AG04450 (cell line): ENCODE measurements at regions not wholly inside any gene's neighbourhood (a gene's known extent, or its start where the extent isn't known, plus 50 kb on each side); places are given as distances from the start of the nearest gene placed in this dataset.

Source experiments
- CTCF ChIA-PET: fragments of 300-600, 350-600 bp; formaldehyde crosslinking; extraction: SDS; loops from one replicate; lab custom pipeline; 2022; ENCODE audit warnings: antibody characterized with exemption, inconsistent platforms; lab: Charles Lee
- POLR2A ChIA-PET: fragments of 350-600 bp; formaldehyde crosslinking; extraction: SDS; loops from one replicate; lab custom pipeline; 2021; ENCODE audit warnings: antibody characterized with exemption, inconsistent platforms; lab: Yijun Ruan, JAX
- DNase-seq: peaks from one replicate; pipeline ENCODE4 v3.0.0-alpha.2; 2011; ENCODE audit warnings: low read depth, low spot score
- H3K27ac ChIP-seq: one replicate; pipeline ENCODE4 v1.5.1; 2012; ENCODE audit warnings: low read depth, low read length, control low read depth
- H3K27me3 ChIP-seq: one replicate; pipeline ENCODE4 v1.6.0; 2012; ENCODE audit warnings: low read length; ENCODE audit not compliant: control insufficient read depth, insufficient read depth
- H3K4me3 ChIP-seq: 2 replicates; pipeline ENCODE4 v1.5.1; 2011; ENCODE audit warnings: mild to moderate bottlenecking, low read depth, low read length, control low read depth
- H3K9me3 ChIP-seq: 2 replicates; pipeline ENCODE4 v1.5.1; 2012; ENCODE audit warnings: low read length; ENCODE audit not compliant: control insufficient read depth, insufficient read depth
- CTCF ChIP-seq: IDR thresholded peaks from 2 replicates; pipeline ENCODE4 v1.5.1; 2011; ENCODE audit warnings: low read depth, low read length, control low read depth, inconsistent platforms

GRCh38 chr1:14365301-14365988 lies 233.0 kb upstream of the KAZN start:
- ChIA-PET POLR2A (no interaction called here), CTCF (no interaction called here)
- no peak for TF ChIP-seq CTCF
- Histone ChIP-seq H3K27me3 (no peaks in the 10 kb centered on the region), H3K9me3 (peaks cover 18% of the 10 kb centered on the region), H3K27ac (no peak overlapping the region), H3K4me3 (no peak overlapping the region)
- no peak for DNase-seq

- ChIA-PET CTCF (interaction anchor here (0.7 kb wide), 1 partner anchor 485 kb away, joined by 3 read pairs; no protein-coding TSS in a partner anchor), POLR2A (no interaction called here)
- no peak for DNase-seq
- Histone ChIP-seq H3K27ac (no peak overlapping the region), H3K27me3 (no peaks in the 10 kb centered on the region), H3K4me3 (no peak overlapping the region), H3K9me3 (peaks cover 13% of the 10 kb centered on the region)
- no peak for TF ChIP-seq CTCF
Measured at GRCh38 chr1:14366091-14367018, 232.1 kb upstream of the KAZN start.

- no peak for DNase-seq
- ChIA-PET CTCF (no interaction called here), POLR2A (no interaction called here)
- Histone ChIP-seq H3K4me3 (no peak overlapping the region), H3K9me3 (peaks cover 13% of the 10 kb centered on the region), H3K27me3 (no peaks in the 10 kb centered on the region), H3K27ac (no peak overlapping the region)
- no peak for TF ChIP-seq CTCF
Measured at GRCh38 chr1:14367451-14367850, 231.0 kb upstream of the KAZN start.

GRCh38 chr1:14369526-14370213 lies 228.8 kb upstream of the KAZN start:
- TF ChIP-seq CTCF, result no peak
- ChIA-PET POLR2A (no interaction called here), CTCF (no interaction called here)
- Histone ChIP-seq H3K27me3 (no peaks in the 10 kb centered on the region), H3K4me3 (no peak overlapping the region), H3K27ac (no peak overlapping the region), H3K9me3 (peaks cover 13% of the 10 kb centered on the region)
- DNase-seq, result no peak
